Spinal cord (tissue), 9 donors: ENCODE measurements at regions not wholly inside any gene's neighbourhood (a gene's known extent, or its start where the extent isn't known, plus 50 kb on each side); places are given as distances from the start of the nearest gene placed in this dataset.
"Not testable (repeated sequence)": the region's sequence is repeated elsewhere in the genome, so short reads cannot be mapped to it uniquely, and the experiment has no call there.

ENCODE experiments used
- DNase-seq, 6 donors: peaks; one replicate each; pipeline versions ENCODE4 v3.0.0 to v3.0.0-alpha.2; 2013 to 2015; ENCODE audit warnings: low spot score in 6 of 6, low read depth in 4 of 6
- H3K27ac ChIP-seq: one replicate; pipeline ENCODE4 v1.5.1; 2013; ENCODE audit warnings: low read depth, low read length, control low read depth
- H3K27me3 ChIP-seq: one replicate; pipeline ENCODE4 v1.6.1; 2013; ENCODE audit warnings: low read length; ENCODE audit not compliant: control insufficient read depth, insufficient read depth
- H3K36me3 ChIP-seq: one replicate; pipeline ENCODE4 v1.6.1; 2013; ENCODE audit warnings: low read length; ENCODE audit not compliant: control insufficient read depth, insufficient read depth
- H3K4me1 ChIP-seq: one replicate; pipeline ENCODE4 v1.6.1; 2013; ENCODE audit warnings: low read length; ENCODE audit not compliant: control insufficient read depth, insufficient read depth
- H3K4me3 ChIP-seq: one replicate; pipeline ENCODE4 v1.5.1; 2013; ENCODE audit warnings: low read depth, low read length, control low read depth
- H3K9me3 ChIP-seq: one replicate; pipeline ENCODE4 v1.6.1; 2013; ENCODE audit warnings: low read length; ENCODE audit not compliant: control insufficient read depth, insufficient read depth
- WGBS: methylation state at CpG from one replicate; pipeline ENCODE4 v1.1.5; 2013; ENCODE audit warnings: missing lambda C conversion rate; ENCODE audit not compliant: insufficient coverage; 5-methylcytosine and 5-hydroxymethylcytosine counted together
- donor health status: healthy.

- Histone ChIP-seq H3K27me3 (no peaks in the 10 kb centered on the region), H3K9me3 (no peaks in the 10 kb centered on the region), H3K27ac (no peak overlapping the region), H3K36me3 (no peaks in the 10 kb centered on the region), H3K4me3 (no peak overlapping the region), H3K4me1 (peaks cover 8% of the 10 kb centered on the region)
- WGBS, result 100% methylated on average over 3 of the region's 5 CpGs
- no peak for DNase-seq
Measured at GRCh38 chr5:6248132-6248531, 130.2 kb downstream of the MED10 start.

DNA sequence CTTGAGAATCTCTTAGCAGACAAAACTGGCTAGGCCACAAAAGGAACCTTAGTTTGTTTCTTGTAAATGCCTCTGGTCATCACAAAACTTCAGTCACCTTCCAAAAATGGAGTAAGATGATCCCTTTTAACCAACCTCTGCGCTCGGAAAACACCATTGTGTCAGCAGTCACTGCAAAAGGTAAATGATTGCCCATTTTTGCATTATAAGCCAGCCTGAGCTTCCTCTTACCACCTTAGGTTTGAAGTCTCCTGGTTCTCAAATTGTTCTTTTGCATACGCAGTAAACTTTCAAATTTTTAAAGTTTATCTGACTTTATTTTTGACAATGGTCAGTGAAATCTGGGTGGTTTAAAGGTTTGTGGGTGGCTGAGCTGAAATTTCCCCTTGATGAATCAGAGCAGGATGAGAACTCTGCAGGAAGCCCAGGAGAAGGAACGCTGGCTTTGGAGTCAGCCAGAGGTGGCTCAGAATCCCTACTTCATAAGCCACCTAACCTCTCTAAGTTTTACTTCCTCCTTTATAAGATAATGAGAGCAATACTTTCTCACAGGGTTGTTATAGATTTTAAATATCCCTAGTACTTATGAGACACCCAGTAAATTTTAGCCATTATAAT lies 131.4 kb downstream of the MED10 start:
- 95% methylated on average over 2 of the region's 4 CpGs for WGBS

GRCh38 chr5:6244339-6244714 lies 134.0 kb downstream of the MED10 start:
- peaks cover 3% of the 10 kb centered on the region for H3K4me1 ChIP-seq
- no peak overlapping the region for H3K4me3 ChIP-seq
- peaks cover 2% of the 10 kb centered on the region for H3K9me3 ChIP-seq
- DNase-seq, result peak in 1 of 6 donors; percentile 69
- no peak overlapping the region for H3K27ac ChIP-seq
- H3K27me3 ChIP-seq, result no peaks in the 10 kb centered on the region
- no peaks in the 10 kb centered on the region for H3K36me3 ChIP-seq
- no CpG with 5 or more reads among the region's 2 CpGs for WGBS

More for the DNA sequence above, 131.4 kb downstream of the MED10 start:
- no peaks in the 10 kb centered on the region for H3K27me3 ChIP-seq
- peaks cover 8% of the 10 kb centered on the region for H3K4me1 ChIP-seq
- H3K36me3 ChIP-seq, result no peaks in the 10 kb centered on the region
- no peak overlapping the region for H3K4me3 ChIP-seq
- no peaks in the 10 kb centered on the region for H3K9me3 ChIP-seq
- H3K27ac ChIP-seq, result no peak overlapping the region
- no peak for DNase-seq

- no peak overlapping the region for H3K4me3 ChIP-seq
- 67% methylated on average over 3 of the region's 5 CpGs for WGBS
- peaks cover 2% of the 10 kb centered on the region for H3K9me3 ChIP-seq
- DNase-seq, result peak in 1 of 6 donors; percentile 60
- no peak overlapping the region for H3K27ac ChIP-seq
- H3K4me1 ChIP-seq, result peaks cover 3% of the 10 kb centered on the region
- H3K36me3 ChIP-seq, result no peaks in the 10 kb centered on the region
- no peaks in the 10 kb centered on the region for H3K27me3 ChIP-seq
Measured at GRCh38 chr5:6243706-6244338, 134.5 kb downstream of the MED10 start.

DNA sequence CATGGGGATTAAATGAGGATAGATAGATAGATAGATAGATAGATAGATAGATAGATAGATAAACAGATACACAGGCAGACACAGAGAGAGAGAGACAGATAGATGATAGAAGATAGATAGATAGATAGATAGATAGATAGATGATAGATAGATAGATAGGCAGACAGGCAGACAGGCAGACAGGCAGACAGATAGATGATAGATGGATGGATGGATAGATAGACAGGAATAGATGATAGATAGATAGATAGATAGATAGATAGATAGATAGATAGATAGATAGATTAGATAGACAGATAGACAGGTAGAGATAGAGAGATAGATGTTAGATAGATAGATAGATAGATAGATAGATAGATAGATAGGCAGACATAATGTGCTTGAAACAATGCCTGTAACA lies 137.3 kb downstream of the MED10 start:
- not testable (repeated sequence) for H3K27me3 ChIP-seq, H3K9me3 ChIP-seq

DNA sequence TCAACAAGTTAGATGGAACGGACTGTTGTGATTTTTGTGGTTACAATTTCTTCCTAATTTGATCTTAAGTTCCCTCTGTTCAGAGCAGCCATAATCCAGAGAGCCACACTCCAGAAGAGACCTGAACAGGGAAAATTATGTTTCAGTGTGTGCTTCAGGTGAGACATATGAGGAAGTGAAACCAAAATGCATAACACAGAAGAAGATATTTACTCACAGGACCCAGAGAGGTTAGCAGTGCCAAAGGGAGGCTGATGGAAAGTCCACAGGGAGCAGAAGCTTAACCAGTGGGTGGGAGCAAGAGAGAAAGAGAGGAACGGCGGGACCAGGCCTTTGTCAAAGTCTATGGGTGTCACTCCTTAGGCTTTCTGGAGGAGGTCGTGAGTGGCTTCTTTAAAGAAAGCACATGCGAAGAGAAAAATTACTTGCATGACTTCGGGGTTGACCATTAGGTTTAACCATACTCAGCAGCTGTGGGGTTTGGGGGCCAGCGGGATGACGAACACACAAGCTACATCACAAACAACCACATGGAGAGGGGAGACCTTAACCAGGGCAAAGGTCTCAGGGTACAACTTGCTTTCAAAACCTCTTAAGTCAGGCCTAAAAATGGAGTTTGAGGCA lies 141.4 kb downstream of the MED10 start:
- Histone ChIP-seq H3K36me3 (no peaks in the 10 kb centered on the region), H3K9me3 (peaks cover 2% of the 10 kb centered on the region), H3K4me1 (no peaks in the 10 kb centered on the region), H3K4me3 (no peak overlapping the region), H3K27me3 (no peaks in the 10 kb centered on the region), H3K27ac (no peak overlapping the region)
- no peak for DNase-seq
- WGBS, result 74% methylated on average over 3 of the region's 8 CpGs

More for the DNA sequence above, 137.3 kb downstream of the MED10 start:
- not testable (repeated sequence) for H3K4me3 ChIP-seq, H3K27ac ChIP-seq, DNase-seq, H3K4me1 ChIP-seq, H3K36me3 ChIP-seq

- Histone ChIP-seq H3K27me3 (no peaks in the 10 kb centered on the region), H3K4me3 (no peak overlapping the region), H3K4me1 (no peaks in the 10 kb centered on the region), H3K9me3 (peaks cover 2% of the 10 kb centered on the region), H3K27ac (no peak overlapping the region), H3K36me3 (no peaks in the 10 kb centered on the region)
- WGBS, result 83% methylated on average over 2 of the region's 2 CpGs
- no peak for DNase-seq
Measured at GRCh38 chr5:6236170-6236793, 142.1 kb downstream of the MED10 start.

DNA sequence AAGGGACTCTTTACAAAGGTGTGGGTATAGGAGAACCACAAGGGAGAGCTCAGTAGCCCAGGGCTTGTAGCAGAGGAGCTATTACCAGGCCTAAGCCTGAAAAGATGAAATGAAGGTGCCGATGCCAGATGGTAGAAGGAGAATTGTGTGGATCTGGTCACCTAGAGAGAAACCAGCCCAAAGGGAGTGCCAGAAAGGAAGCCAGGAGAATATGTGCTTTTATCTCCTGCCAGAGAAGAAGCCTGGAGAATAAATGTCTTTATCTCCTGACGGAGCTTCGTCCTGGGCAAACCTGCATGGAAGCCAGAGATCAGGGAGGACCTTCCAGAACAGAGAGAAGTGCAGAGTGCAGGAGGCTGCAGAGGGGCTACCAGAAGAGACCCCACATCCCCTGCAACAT lies 142.6 kb downstream of the MED10 start:
- 96% methylated on average over 3 of the region's 3 CpGs for WGBS
- no peak for DNase-seq

DNA sequence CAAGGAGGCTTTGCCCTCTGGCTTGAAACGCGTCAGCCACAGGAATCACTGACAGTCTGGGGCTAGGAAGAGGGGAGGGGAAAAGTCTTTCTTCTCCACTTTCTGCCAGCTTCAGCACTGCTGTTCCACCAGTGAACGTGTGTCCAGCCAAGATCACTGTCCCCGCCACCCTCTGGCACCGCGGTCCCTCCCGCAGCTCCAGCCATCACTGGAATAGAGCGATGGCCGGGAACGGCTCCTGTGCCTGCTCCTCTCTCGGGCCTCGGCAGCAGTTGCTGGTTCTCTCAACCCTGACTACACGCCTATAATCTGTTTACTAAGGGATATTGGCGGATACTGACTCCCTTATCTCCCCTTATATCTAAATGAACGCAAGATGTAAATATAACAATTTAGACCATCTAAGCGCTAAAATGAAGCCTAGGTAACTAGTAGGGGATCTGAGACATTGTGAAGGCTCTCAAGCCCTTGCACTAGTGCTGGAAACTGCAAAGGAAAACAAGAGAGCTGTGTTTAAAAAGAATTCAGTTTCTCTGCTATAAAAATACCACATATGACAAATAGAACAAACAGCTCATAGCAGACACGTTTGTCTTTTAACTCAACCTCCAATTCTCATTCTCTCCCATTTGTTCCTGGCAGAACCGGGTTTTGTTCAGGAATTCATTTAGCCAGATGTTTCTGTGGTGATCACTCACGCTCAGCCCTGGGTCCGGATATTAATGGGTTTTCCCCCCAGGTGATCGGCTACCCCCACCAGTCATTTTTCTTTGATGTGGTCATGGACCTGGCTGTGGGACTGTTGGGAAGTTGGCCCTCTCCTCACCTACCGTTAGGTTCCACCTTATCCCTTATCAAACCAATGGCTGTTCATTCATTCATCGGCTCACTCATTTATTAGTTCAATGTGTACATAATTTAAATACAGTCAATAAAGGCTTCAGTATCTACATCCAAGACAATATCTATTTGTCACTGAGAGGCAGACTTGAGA lies 149.8 kb downstream of the MED10 start:
- Histone ChIP-seq H3K4me3 (no peak overlapping the region), H3K9me3 (no peaks in the 10 kb centered on the region), H3K27ac (no peak overlapping the region), H3K4me1 (peaks cover 5% of the 10 kb centered on the region), H3K27me3 (no peaks in the 10 kb centered on the region), H3K36me3 (no peaks in the 10 kb centered on the region)
- DNase-seq, result peak in 1 of 6 donors; percentile 46
- 79% methylated on average over 10 of the region's 23 CpGs for WGBS

More for the DNA sequence above, 142.6 kb downstream of the MED10 start:
- H3K27ac ChIP-seq, result no peak overlapping the region
- no peak overlapping the region for H3K4me3 ChIP-seq
- no peaks in the 10 kb centered on the region for H3K36me3 ChIP-seq
- peaks cover 2% of the 10 kb centered on the region for H3K9me3 ChIP-seq
- no peaks in the 10 kb centered on the region for H3K4me1 ChIP-seq
- H3K27me3 ChIP-seq, result no peaks in the 10 kb centered on the region
